Transverse colon (tissue), 4 donors: ENCODE measurements at regions not wholly inside any gene's neighbourhood (a gene's known extent, or its start where the extent isn't known, plus 50 kb on each side); places are given as distances from the start of the nearest gene placed in this dataset.

Experiments used
- EP300 ChIP-seq: sonication (generic); formaldehyde crosslinking; IDR thresholded peaks from one replicate; pipeline ENCODE4 v1.6.1; 2017; ENCODE audit warnings: antibody characterized with exemption, low read depth
- POLR2A ChIP-seq: fragments of 450-650 bp; IDR thresholded peaks from one replicate; pipeline ENCODE4 v1.6.1; 2016; ENCODE audit warnings: antibody characterized with exemption, mild to moderate bottlenecking, moderate library complexity
- POLR2AphosphoS5 ChIP-seq, 3 donors: sonication (generic); formaldehyde crosslinking; IDR thresholded peaks; one replicate each; pipeline ENCODE4 v1.6.1; 2016; ENCODE audit warnings: antibody characterized with exemption in 3 of 3
- TF ChIP-seq, protein P1 (sequence below), 5 experiments: fragments of 200-600 bp in 3 of 5; fragments of 450-650 bp in 2 of 5; sonication (generic) in 3 of 5; IDR thresholded peaks; 1 replicate in 2 of 5; 2 replicates in 3 of 5; pipeline ENCODE4 v1.5.1; 2016 to 2017; ENCODE audit warnings: antibody characterized with exemption in 5 of 5, inconsistent platforms in 3 of 5, mild to moderate bottlenecking in 2 of 5, moderate library complexity in 1 of 5

DNA sequence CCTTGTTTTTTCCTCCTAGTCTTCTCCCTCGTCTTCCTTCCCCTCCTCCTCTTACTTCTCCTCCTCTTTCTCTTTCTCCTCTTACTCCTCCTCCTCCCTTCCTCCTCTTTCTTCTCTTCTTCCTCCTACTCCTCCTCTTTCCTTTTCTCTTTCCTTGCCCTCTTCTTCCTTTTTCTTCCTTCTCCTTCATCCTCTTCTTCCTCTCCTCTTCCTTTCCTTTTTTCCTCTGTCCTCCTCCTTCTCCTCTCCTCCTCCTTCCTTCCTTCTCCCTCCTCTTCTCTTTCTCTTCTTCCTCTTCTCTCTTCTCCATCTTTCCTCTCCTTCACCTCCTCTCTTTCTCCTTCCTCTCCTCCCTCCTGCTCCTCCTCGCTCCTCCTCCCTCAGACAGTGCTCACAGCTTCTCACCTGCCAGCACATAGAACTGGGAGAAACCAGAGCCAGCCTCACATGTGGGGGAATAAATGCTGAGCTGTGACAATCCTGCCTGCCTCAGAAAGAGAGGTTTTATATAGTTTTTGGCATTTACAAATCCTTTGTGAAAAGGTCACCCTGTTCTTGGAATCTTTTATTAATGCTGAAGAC lies 84.3 kb upstream of the NLRP1 start:
- TF ChIP-seq, protein P1, sequence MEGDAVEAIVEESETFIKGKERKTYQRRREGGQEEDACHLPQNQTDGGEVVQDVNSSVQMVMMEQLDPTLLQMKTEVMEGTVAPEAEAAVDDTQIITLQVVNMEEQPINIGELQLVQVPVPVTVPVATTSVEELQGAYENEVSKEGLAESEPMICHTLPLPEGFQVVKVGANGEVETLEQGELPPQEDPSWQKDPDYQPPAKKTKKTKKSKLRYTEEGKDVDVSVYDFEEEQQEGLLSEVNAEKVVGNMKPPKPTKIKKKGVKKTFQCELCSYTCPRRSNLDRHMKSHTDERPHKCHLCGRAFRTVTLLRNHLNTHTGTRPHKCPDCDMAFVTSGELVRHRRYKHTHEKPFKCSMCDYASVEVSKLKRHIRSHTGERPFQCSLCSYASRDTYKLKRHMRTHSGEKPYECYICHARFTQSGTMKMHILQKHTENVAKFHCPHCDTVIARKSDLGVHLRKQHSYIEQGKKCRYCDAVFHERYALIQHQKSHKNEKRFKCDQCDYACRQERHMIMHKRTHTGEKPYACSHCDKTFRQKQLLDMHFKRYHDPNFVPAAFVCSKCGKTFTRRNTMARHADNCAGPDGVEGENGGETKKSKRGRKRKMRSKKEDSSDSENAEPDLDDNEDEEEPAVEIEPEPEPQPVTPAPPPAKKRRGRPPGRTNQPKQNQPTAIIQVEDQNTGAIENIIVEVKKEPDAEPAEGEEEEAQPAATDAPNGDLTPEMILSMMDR (IDR thresholded peaks at IDR 0.05): no peak
- no peak for TF ChIP-seq POLR2A
- TF ChIP-seq EP300: no peak
- no peak for TF ChIP-seq POLR2AphosphoS5 (IDR thresholded peaks at IDR 0.05)
